Left lobe of liver (tissue), 2 donors: ENCODE measurements at regions not wholly inside any gene's neighbourhood (a gene's known extent, or its start where the extent isn't known, plus 50 kb on each side); places are given as distances from the start of the nearest gene placed in this dataset.

Source experiments
- ATAC-seq: fragments of 200-7000 bp; cut with Tn5 transposase; one replicate; pipeline ENCODE4 v1.9.1; 2020; ENCODE audit warnings: mild to moderate bottlenecking, moderate library complexity
- DNase-seq: peaks from one replicate; pipeline ENCODE4 v3.0.0-alpha.2; 2020; ENCODE audit warnings: low spot score
- donor health status: DM: no; HTN: no; CAD: no; lungs with moderate emphysema.
- donor health status: DM: no; HTN: yes; CAD: no.

- ATAC-seq (peak; percentile 70), DNase-seq (no peak)
These were observed 83.0 kb upstream of the ATF3 start for GRCh38 chr1:212525479-212526110.

- ATAC-seq, result no peak
- DNase-seq, result no peak
These were observed 82.5 kb upstream of the ATF3 start for GRCh38 chr1:212526111-212526491.

- no peak for ATAC-seq
These were observed 80.1 kb upstream of the ATF3 start for GRCh38 chr1:212528501-212528900.

GRCh38 chr1:212529211-212529741 lies 79.3 kb upstream of the ATF3 start:
- DNase-seq, result no peak
- no peak for ATAC-seq

More at GRCh38 chr1:212528501-212528900, 80.1 kb upstream of the ATF3 start:
- DNase-seq, result no peak

DNA sequence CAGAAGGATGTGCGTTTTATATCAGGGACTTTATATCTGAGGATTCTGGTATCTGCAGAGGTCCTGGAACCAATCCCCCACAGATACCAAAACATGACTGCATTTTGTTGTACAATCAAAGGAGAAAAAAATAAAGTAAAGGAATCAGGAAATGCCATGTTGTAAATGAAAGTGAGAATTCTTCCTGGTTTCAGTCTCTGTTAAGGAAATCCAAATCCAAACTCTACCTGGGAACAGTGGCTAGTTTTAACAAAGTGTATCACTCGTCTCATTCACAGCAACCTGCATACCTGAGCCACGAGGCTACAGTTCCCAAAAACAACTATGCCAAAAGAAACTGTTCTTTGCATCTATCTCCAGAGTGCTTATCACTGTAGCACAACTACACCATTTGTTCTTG lies 77.3 kb upstream of the ATF3 start:
- no peak for ATAC-seq

GRCh38 chr1:212531796-212532195 lies 76.8 kb upstream of the ATF3 start:
- DNase-seq, result no peak
- ATAC-seq, result no peak

More for the DNA sequence above, 77.3 kb upstream of the ATF3 start:
- no peak for DNase-seq

- ATAC-seq (no peak), DNase-seq (no peak)
These were observed 76.0 kb upstream of the ATF3 start for GRCh38 chr1:212532469-212533147.

GRCh38 chr1:212533148-212533517 lies 75.4 kb upstream of the ATF3 start:
- no peak for DNase-seq
- ATAC-seq, result no peak

- no peak for DNase-seq
- no peak for ATAC-seq
These were observed 72.0 kb upstream of the ATF3 start for GRCh38 chr1:212536586-212536985.

GRCh38 chr1:212537610-212538009 lies 71.0 kb upstream of the ATF3 start:
- no peak for ATAC-seq

DNA sequence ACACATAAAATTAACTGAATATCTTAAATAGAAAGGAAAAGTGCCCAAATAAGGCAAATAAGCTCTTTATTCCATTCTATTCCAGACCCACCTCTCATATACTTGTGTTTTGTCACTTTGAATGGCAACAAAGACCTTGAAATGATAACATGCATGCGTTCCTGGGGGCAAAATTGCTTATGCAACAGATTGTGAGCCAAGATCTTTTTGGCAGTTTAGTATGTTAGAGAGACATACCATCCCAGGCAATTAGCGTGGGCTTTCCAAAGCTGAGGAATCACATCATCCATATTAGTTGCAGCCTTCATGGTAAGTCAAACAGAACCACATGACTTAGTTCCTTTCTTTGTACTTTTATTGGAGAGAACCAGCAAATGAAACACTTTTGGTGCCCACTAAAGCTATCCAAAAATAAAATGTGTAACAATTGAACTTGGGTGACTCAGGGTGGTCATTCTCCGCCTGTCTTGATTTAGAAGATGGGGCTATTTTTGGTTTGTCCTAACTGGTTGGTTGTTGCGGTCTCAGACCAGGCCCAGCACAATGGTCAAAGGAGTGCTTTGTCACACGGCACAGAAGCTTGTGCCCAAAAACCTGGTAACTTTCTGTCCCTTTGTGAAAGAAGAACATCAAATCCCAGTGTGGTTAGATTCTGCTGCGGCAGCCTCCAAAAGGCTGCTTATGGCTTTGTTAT lies 68.7 kb upstream of the ATF3 start:
- no peak for DNase-seq
- no peak for ATAC-seq

More at GRCh38 chr1:212537610-212538009, 71.0 kb upstream of the ATF3 start:
- no peak for DNase-seq

DNA sequence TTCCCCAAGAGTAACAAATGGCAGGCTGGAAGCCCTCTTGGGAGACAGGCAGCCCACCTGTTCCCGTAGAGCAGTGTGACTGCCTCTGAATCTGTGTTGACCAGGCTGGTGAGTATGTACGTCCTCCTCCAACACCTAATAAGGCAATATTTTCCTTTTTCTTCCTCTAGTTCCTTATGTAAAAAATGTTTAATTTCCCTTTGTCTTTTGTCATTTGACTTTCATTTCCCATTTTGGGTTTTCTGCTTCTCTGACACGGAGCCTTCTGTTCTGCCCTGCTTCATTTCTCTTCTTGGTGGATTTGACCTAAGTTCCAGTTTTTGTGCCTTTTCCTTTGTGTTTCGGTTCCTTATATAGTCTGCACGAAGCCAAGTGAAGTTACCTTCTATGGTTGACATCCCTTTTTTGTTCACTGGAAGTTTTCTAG lies 65.8 kb upstream of the ATF3 start:
- no peak for DNase-seq
- ATAC-seq, result peak; percentile 37

DNA sequence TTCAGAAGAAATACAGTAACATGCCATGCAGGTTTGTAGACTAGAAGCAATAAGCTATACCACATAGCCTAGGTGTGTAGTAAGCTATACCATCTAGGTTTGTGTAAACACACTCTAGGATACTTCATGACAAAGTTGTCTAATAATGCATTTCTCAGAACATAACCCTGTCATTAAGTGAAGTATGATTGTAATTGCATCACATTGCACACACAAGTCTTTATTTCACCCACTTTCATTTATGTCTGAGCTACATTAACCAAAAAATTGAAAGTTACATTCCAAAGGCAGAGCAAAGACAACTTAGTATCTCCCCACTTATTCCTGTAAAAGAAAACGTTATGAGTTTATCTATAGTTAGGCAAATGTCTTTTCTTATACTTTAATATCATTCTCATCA lies 64.5 kb upstream of the ATF3 start:
- no peak for ATAC-seq
- no peak for DNase-seq

DNA sequence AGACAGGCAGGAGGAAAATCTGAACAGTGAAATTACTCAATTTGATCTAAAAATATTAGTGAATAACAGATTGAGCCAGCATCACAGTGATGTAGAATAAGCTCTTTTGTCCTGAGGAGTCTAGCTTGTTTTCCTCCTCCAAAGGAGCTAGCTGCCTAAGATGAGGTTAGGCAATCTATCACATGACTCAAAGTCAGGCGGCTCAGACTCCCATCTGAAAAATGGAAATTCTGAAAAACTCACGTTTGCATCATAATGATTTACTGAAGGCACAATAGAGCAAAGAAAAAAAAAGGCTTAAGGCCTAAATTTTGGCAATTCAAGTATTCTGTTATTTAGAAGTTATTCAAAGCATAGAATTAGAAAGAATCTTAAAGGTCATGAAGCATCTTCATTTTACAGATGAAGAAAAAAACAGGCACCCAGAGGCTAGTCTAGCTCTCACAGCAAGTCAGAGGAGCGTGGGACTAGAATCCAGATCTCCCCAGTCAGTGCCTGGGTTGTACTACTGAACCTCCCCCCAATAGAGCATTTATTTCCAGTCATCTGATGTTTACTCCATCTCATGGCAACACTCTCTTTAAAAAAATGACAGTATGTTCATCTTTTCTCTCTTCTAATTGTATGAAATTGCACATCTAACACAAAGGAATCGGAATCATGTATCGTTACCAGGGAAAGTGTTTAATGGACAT lies 62.5 kb upstream of the ATF3 start:
- no peak for ATAC-seq
- no peak for DNase-seq

DNA sequence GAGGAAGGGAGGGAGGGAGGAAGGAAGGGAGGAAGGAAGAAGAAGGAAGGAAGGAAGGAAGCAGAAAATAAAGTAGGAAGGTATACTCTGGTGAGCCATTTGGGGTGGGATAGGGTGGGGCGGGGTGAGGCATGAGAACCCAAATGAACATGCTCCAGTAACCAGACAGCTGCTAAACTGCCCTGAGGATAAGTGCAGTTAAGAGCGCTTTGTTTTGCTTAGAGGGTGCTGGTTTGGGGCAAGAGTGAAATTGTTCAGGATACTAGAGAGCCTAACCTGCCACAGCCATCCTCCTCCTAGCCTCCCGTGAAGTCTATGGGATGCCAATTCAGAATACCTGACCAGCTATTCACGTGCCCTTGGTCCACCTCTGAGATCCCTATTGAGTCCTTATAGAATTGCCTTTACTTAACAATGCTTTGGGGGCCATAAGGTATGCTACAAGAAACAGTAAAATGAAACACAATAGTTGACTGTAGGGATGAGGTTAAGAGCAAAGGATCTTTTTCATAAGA lies 59.0 kb upstream of the ATF3 start:
- DNase-seq (no peak), ATAC-seq (no peak)

- ATAC-seq (no peak), DNase-seq (no peak)
These were observed 56.6 kb upstream of the ATF3 start for GRCh38 chr1:212551929-212552328.

DNA sequence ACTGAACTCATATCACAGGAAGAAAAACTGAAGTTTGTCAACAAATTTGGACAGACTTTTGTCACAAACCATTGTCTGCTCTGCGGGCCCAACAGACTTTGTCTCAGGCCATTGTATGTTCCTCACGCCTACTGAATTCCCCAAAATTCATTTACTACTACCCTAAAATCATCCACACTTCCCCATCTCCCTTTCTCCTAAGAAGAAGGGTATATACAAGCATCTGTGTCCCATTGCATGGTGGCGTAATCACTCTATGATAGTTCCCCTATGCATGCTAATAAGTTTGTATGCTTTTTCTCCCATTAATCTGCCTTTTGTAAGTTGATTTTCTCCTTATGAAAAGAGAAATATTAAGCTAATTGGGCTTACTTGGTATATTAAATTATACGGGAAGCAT lies 54.9 kb upstream of the ATF3 start:
- ATAC-seq (no peak), DNase-seq (no peak)

DNA sequence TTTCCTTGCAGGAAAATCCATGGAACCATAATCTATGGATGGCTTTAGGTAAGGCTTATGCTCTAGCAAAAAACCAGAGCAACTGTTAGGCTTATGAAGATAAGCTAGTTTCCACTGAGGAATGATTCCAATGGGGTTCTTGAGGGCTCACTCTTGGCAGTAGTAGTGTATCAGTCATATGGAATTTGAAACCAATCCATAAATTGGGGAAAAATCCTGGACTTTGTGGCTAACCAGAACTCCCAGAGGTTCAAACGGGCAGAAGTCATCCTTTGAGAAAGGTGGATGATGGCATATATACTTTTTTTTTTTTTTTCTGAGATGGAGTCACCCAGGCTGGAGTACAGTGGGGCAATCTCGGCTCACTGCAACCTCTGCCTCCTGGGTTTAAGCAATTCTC lies 54.2 kb upstream of the ATF3 start:
- no peak for ATAC-seq

DNA sequence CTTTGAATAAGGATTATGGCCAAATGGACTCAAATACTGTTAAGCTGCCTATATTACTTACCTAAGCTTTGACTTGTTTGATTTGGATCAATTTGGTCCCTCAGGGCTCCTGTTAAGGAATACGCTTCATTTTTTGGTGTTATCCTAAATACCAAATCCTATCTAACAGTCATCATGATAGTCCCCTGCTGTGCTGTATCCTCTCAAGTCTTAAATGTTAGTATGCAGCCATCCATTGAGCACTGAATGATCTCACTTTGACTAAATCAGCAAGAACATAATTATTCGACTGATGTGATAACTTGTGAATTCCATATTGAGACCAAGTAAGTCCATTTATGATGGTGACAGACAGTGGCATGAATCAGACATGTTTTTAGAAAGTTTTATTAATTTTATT lies 53.1 kb upstream of the ATF3 start:
- no peak for DNase-seq
- ATAC-seq, result no peak

More for the DNA sequence above, 54.2 kb upstream of the ATF3 start:
- no peak for DNase-seq

- ATAC-seq, result no peak
- no peak for DNase-seq
These were observed 51.6 kb upstream of the ATF3 start for GRCh38 chr1:212556822-212557549.
